ENCODE measurements at regions not wholly inside any gene's neighbourhood (a gene's known extent, or its start where the extent isn't known, plus 50 kb on each side); places are given as distances from the start of the nearest gene placed in this dataset.

- TF ChIP-seq, protein P1, sequence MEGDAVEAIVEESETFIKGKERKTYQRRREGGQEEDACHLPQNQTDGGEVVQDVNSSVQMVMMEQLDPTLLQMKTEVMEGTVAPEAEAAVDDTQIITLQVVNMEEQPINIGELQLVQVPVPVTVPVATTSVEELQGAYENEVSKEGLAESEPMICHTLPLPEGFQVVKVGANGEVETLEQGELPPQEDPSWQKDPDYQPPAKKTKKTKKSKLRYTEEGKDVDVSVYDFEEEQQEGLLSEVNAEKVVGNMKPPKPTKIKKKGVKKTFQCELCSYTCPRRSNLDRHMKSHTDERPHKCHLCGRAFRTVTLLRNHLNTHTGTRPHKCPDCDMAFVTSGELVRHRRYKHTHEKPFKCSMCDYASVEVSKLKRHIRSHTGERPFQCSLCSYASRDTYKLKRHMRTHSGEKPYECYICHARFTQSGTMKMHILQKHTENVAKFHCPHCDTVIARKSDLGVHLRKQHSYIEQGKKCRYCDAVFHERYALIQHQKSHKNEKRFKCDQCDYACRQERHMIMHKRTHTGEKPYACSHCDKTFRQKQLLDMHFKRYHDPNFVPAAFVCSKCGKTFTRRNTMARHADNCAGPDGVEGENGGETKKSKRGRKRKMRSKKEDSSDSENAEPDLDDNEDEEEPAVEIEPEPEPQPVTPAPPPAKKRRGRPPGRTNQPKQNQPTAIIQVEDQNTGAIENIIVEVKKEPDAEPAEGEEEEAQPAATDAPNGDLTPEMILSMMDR (IDR thresholded peaks at IDR 0.05; ENCODE audit: insufficient read depth, low read length) = no peak
- no peak for TF ChIP-seq REST (IDR thresholded peaks at IDR 0.05; ENCODE audit: insufficient replicate concordance, low read depth)
- no peak for TF ChIP-seq POLR2AphosphoS5 (IDR thresholded peaks at IDR 0.05; ENCODE audit: low read depth)
- no peak for TF ChIP-seq GABPA (IDR thresholded peaks at IDR 0.05; ENCODE audit: low read depth)
These were observed 72.6 kb upstream of the MACF1 start for GRCh38 chr1:39131940-39132339.
